ENCODE measurements at regions not wholly inside any gene's neighbourhood (a gene's known extent, or its start where the extent isn't known, plus 50 kb on each side); places are given as distances from the start of the nearest gene placed in this dataset.
"Not testable (repeated sequence)": the region's sequence is repeated elsewhere in the genome, so short reads cannot be mapped to it uniquely, and the experiment has no call there.

- not testable (repeated sequence) for DNase-seq (ENCODE audit: low read depth)
Observed at GRCh38 chr10:56447613-56448012, 86.6 kb upstream of the ZWINT start.

- not testable (repeated sequence) for DNase-seq (ENCODE audit: low read depth)
Observed at GRCh38 chr10:56441337-56441736, 80.3 kb upstream of the ZWINT start.

All from activated T-cell treated with anti-CD3 and anti-CD28 coated beads for 48 hours (primary cell).